SK-N-SH (cell line): ENCODE measurements at regions not wholly inside any gene's neighbourhood (a gene's known extent, or its start where the extent isn't known, plus 50 kb on each side); places are given as distances from the start of the nearest gene placed in this dataset.

ENCODE experiments used
- CTCF ChIA-PET: fragments of 300-600, 350-600 bp; formaldehyde crosslinking; extraction: SDS; loops from one replicate; lab custom pipeline; 2021; lab: Yijun Ruan, JAX
- POLR2A ChIA-PET: fragments of 350-600 bp; sonication (Branson Sonifier 250); formaldehyde crosslinking; extraction: SDS; loops from one replicate; lab custom pipeline; 2020; ENCODE audit warnings: antibody characterized with exemption, inconsistent platforms; lab: Yijun Ruan, JAX
- DNase-seq: peaks from one replicate; pipeline ENCODE4 v3.0.0; 2012
- H2AFZ ChIP-seq: fragments of 200-600 bp; sonication (generic); 2 replicates; pipeline ENCODE4 v1.8.1; 2016; ENCODE audit warnings: antibody characterized with exemption, mild to moderate bottlenecking, low read depth
- H3F3A ChIP-seq: fragments of 200-600 bp; sonication (generic); replicated peaks from 2 replicates; pipeline ENCODE3; 2016; ENCODE audit warnings: antibody characterized with exemption, mild to moderate bottlenecking; ENCODE audit not compliant: insufficient read depth
- H3K27ac ChIP-seq, 2 experiments: fragments of 200-500 bp in 1 of 2; fragments of 200-600 bp in 1 of 2; sonication (Bioruptor generic) in 1 of 2; sonication (generic), shearing (Covaris generic) in 1 of 2; 2 replicates each; pipeline versions ENCODE4 v1.5.1 to v1.6.1; 2014 to 2016; ENCODE audit warnings: low read depth in 2 of 2, inconsistent platforms in 1 of 2, low read length in 1 of 2, mild to moderate bottlenecking in 1 of 2, mixed read lengths in 1 of 2
- H3K27me3 ChIP-seq: fragments of 200-600 bp; sonication (generic), shearing (Covaris generic); 2 replicates; pipeline ENCODE4 v1.6.1; 2016; ENCODE audit warnings: mixed run types; ENCODE audit not compliant: insufficient read depth
- H3K36me3 ChIP-seq, 2 experiments: fragments of 200-500 bp in 1 of 2; fragments of 200-600 bp in 1 of 2; sonication (Bioruptor generic) in 1 of 2; sonication (generic) in 1 of 2; replicated peaks in 1 of 2; 2 replicates each; pipeline versions ENCODE3 to v1.5.1; 2014 to 2016; ENCODE audit warnings: low read length in 1 of 2, mild to moderate bottlenecking in 1 of 2; ENCODE audit not compliant: insufficient read depth in 2 of 2, control insufficient read depth in 1 of 2
- H3K4me1 ChIP-seq, 2 experiments: fragments of 200-500 bp in 1 of 2; fragments of 200-600 bp in 1 of 2; sonication (Bioruptor generic) in 1 of 2; sonication (generic), shearing (Covaris generic) in 1 of 2; 2 replicates each; pipeline versions ENCODE4 v1.5.1 to v1.6.1; 2014 to 2016; ENCODE audit warnings: low read depth in 1 of 2, low read length in 1 of 2, mixed run types in 1 of 2; ENCODE audit not compliant: insufficient read depth in 2 of 2, control insufficient read depth in 1 of 2
- H3K4me2 ChIP-seq: fragments of 200-600 bp; sonication (generic), shearing (Covaris generic); 2 replicates; pipeline ENCODE4 v1.6.1; 2017; ENCODE audit warnings: mixed run types
- H3K4me3 ChIP-seq, 2 experiments: fragments of 200-500 bp in 1 of 2; fragments of 200-600 bp in 1 of 2; sonication (Bioruptor generic) in 1 of 2; sonication (generic), shearing (Covaris generic) in 1 of 2; 2 replicates each; pipeline versions ENCODE4 v1.5.1 to v1.8.1; 2014 to 2016; ENCODE audit warnings: low read depth in 2 of 2, inconsistent platforms in 1 of 2, low read length in 1 of 2, mild to moderate bottlenecking in 1 of 2, mixed read lengths in 1 of 2, moderate library complexity in 1 of 2
- H3K79me2 ChIP-seq: fragments of 200-600 bp; sonication (generic); 2 replicates; pipeline ENCODE4 v1.8.1; 2017; ENCODE audit warnings: mild to moderate bottlenecking; ENCODE audit not compliant: insufficient read depth
- H3K9ac ChIP-seq: fragments of 200-600 bp; sonication (generic); 2 replicates; pipeline ENCODE4 v1.6.1; 2017; ENCODE audit warnings: mixed run types
- H3K9me2 ChIP-seq: fragments of 200-600 bp; sonication (generic); 2 replicates; pipeline ENCODE4 v1.6.1; 2017; ENCODE audit warnings: mixed run types
- H3K9me3 ChIP-seq: fragments of 200-600 bp; sonication (generic); 2 replicates; pipeline ENCODE4 v1.6.1; 2017; ENCODE audit warnings: mixed run types, mild to moderate bottlenecking, moderate library complexity
- H4K20me1 ChIP-seq: fragments of 200-600 bp; sonication (generic); 2 replicates; pipeline ENCODE4 v1.6.1; 2017; ENCODE audit warnings: mild to moderate bottlenecking, mixed run types; ENCODE audit not compliant: insufficient read depth
- EP300 ChIP-seq, 2 experiments: IDR thresholded peaks; 2 replicates each; pipeline versions ENCODE4 v1.4.0 to v1.6.1; 2012; ENCODE audit warnings: borderline replicate concordance in 1 of 2, low read depth in 1 of 2, low read length in 1 of 2
- EZH2phosphoT487 ChIP-seq: fragments of 200-600 bp; sonication (generic); IDR thresholded peaks from 2 replicates; pipeline ENCODE4 v1.6.1; 2017; ENCODE audit warnings: low read depth, mixed run types, mild to moderate bottlenecking, antibody characterized with exemption, moderate library complexity, borderline replicate concordance
- FOXM1 ChIP-seq: IDR thresholded peaks from 2 replicates; pipeline ENCODE4 v1.4.0; 2012; ENCODE audit warnings: low read depth, mild to moderate bottlenecking
- GATA2 ChIP-seq: sonication (generic); formaldehyde crosslinking; IDR thresholded peaks from 2 replicates; pipeline ENCODE4 v1.5.0; 2020; ENCODE audit warnings: mild to moderate bottlenecking, missing genetic modification reagents
- JUND ChIP-seq: IDR thresholded peaks from 2 replicates; pipeline ENCODE4 v1.4.0; 2012
- NRF1 ChIP-seq: IDR thresholded peaks from 2 replicates; pipeline ENCODE4 v1.6.1; 2012; ENCODE audit warnings: low read depth, mild to moderate bottlenecking, low read length
- POLR2AphosphoS5 ChIP-seq: IDR thresholded peaks from 2 replicates; pipeline ENCODE4 v1.6.1; 2012; ENCODE audit warnings: low read depth, low read length
- RXRA ChIP-seq: IDR thresholded peaks from 2 replicates; pipeline ENCODE4 v1.4.0; 2012; ENCODE audit warnings: low read depth, mild to moderate bottlenecking, borderline replicate concordance
- SMC3 ChIP-seq: IDR thresholded peaks from 2 replicates; pipeline ENCODE4 v1.6.1; 2012; ENCODE audit warnings: low read depth, low read length, improper control_type of control experiment
- TCF12 ChIP-seq: IDR thresholded peaks from 2 replicates; pipeline ENCODE4 v1.4.0; 2012
- TEAD4 ChIP-seq: IDR thresholded peaks from 2 replicates; pipeline ENCODE4 v1.4.0; 2012; ENCODE audit warnings: mild to moderate bottlenecking, borderline replicate concordance; ENCODE audit not compliant: insufficient read depth
- YY1 ChIP-seq: IDR thresholded peaks from 2 replicates; pipeline ENCODE4 v1.4.0; 2012; ENCODE audit warnings: low read depth, mild to moderate bottlenecking
- WGBS: methylation state at CpG from one replicate; pipeline ENCODE4 v1.1.6; 2017; ENCODE audit warnings: low lambda C conversion rate; 5-methylcytosine and 5-hydroxymethylcytosine counted together
- TF ChIP-seq, protein P1 (sequence below): IDR thresholded peaks from 2 replicates; pipeline ENCODE4 v1.4.0; 2012; ENCODE audit warnings: low read depth, borderline replicate concordance
- TF ChIP-seq, protein P2 (sequence below): fragments of 200-600 bp; sonication (generic); IDR thresholded peaks from 2 replicates; pipeline ENCODE4 v1.6.1; 2017; ENCODE audit warnings: antibody characterized with exemption, mild to moderate bottlenecking, moderate library complexity
- TF ChIP-seq, protein P3 (sequence below): IDR thresholded peaks from 2 replicates; pipeline ENCODE4 v1.4.0; 2012; ENCODE audit warnings: low read depth, borderline replicate concordance
- TF ChIP-seq, protein P4 (sequence below): IDR thresholded peaks from 2 replicates; pipeline ENCODE4; 2012
- TF ChIP-seq, protein P5 (sequence below): fragments of 150-350 bp; IDR thresholded peaks from 2 replicates; pipeline ENCODE4 v1.6.1; 2016; ENCODE audit warnings: mild to moderate bottlenecking, low read depth, low read length

DNA sequence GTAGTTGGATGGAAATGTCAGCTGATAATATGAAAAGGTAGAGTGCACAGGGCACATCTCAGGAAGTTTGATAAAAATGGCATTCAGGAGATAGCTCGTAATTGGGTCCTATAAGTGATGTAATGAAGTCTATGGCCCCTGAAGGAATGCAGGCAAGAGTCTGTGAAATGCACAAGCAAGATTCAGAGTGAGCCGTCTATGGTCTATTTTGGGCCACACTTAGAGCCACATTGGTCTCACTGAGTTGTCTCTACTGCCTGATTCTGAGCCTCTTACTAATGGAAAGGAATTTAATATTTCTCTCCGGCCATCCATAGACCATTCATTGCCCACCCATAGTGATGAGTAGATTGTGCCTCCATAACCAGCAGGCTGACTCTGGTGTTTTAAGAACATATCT is 111.3 kb upstream of the KCNN2 start:
- Histone ChIP-seq H3K4me2 (no peak overlapping the region), H3K27me3 (no peaks in the 10 kb centered on the region), H3K9ac (no peak overlapping the region), H2AFZ (no peak overlapping the region), H3K4me1 (no peaks in the 10 kb centered on the region), H3F3A (no peaks in the 10 kb centered on the region), H4K20me1 (no peaks in the 10 kb centered on the region), H3K9me3 (no peaks in the 10 kb centered on the region), H3K79me2 (no peaks in the 10 kb centered on the region), H3K9me2 (no peaks in the 10 kb centered on the region), H3K4me3 (no peak overlapping the region), H3K36me3 (no peaks in the 10 kb centered on the region), H3K27ac (peak overlapping the region in 1 of 2 experiments; percentile 61; a peak in 1 of 4 replicates)
- ChIA-PET CTCF (interaction anchor here (1.1 kb wide), 1 partner anchor 13 kb away, joined by 3 read pairs; no protein-coding TSS in a partner anchor), POLR2A (no interaction called here)
- DNase-seq, result no peak
- TF ChIP-seq TCF12, result no peak
- TF ChIP-seq GATA2, result no peak
- TF ChIP-seq TEAD4, result no peak
- TF ChIP-seq, protein P1, sequence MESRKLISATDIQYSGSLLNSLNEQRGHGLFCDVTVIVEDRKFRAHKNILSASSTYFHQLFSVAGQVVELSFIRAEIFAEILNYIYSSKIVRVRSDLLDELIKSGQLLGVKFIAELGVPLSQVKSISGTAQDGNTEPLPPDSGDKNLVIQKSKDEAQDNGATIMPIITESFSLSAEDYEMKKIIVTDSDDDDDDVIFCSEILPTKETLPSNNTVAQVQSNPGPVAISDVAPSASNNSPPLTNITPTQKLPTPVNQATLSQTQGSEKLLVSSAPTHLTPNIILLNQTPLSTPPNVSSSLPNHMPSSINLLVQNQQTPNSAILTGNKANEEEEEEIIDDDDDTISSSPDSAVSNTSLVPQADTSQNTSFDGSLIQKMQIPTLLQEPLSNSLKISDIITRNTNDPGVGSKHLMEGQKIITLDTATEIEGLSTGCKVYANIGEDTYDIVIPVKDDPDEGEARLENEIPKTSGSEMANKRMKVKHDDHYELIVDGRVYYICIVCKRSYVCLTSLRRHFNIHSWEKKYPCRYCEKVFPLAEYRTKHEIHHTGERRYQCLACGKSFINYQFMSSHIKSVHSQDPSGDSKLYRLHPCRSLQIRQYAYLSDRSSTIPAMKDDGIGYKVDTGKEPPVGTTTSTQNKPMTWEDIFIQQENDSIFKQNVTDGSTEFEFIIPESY, result no peak
- no peak for TF ChIP-seq RXRA
- TF ChIP-seq SMC3, result no peak
- TF ChIP-seq FOXM1, result no peak
- TF ChIP-seq NRF1, result no peak
- TF ChIP-seq, protein P2, sequence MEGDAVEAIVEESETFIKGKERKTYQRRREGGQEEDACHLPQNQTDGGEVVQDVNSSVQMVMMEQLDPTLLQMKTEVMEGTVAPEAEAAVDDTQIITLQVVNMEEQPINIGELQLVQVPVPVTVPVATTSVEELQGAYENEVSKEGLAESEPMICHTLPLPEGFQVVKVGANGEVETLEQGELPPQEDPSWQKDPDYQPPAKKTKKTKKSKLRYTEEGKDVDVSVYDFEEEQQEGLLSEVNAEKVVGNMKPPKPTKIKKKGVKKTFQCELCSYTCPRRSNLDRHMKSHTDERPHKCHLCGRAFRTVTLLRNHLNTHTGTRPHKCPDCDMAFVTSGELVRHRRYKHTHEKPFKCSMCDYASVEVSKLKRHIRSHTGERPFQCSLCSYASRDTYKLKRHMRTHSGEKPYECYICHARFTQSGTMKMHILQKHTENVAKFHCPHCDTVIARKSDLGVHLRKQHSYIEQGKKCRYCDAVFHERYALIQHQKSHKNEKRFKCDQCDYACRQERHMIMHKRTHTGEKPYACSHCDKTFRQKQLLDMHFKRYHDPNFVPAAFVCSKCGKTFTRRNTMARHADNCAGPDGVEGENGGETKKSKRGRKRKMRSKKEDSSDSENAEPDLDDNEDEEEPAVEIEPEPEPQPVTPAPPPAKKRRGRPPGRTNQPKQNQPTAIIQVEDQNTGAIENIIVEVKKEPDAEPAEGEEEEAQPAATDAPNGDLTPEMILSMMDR, result no peak
- TF ChIP-seq, protein P3, sequence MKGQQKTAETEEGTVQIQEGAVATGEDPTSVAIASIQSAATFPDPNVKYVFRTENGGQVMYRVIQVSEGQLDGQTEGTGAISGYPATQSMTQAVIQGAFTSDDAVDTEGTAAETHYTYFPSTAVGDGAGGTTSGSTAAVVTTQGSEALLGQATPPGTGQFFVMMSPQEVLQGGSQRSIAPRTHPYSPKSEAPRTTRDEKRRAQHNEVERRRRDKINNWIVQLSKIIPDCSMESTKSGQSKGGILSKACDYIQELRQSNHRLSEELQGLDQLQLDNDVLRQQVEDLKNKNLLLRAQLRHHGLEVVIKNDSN, result no peak
- 19% methylated on average over 3 of the region's 3 CpGs for WGBS

DNA sequence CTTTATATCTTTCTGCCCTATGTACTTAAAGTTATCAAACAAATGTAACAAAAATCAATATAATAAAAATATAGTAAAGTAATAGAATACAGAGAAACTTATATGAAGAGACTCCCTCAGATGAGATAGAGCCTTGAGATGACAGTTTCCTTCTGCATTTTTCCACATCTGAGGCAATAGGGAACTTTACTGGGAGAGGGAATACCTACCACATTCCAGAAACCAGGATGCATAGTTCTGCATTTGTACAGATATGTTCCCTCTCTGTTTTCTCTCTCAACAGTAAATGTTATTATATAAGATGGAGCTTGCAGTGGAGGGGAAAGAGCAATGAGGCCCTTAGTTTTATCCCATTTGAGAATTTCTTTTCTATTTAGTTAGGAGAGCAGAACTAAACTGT is 109.6 kb upstream of the KCNN2 start:
- H3K4me1 ChIP-seq, result no peaks in the 10 kb centered on the region
- H3K9me3 ChIP-seq, result no peaks in the 10 kb centered on the region
- H3K9me2 ChIP-seq, result no peaks in the 10 kb centered on the region
- H3K9ac ChIP-seq, result no peak overlapping the region
- H3K4me2 ChIP-seq, result no peak overlapping the region
- POLR2A ChIA-PET, result no interaction called here
- no peak for DNase-seq
- H3K4me3 ChIP-seq, result no peak overlapping the region
- H4K20me1 ChIP-seq, result no peaks in the 10 kb centered on the region
- no peak overlapping the region for H2AFZ ChIP-seq
- H3K36me3 ChIP-seq, result no peaks in the 10 kb centered on the region
- H3K27me3 ChIP-seq, result no peaks in the 10 kb centered on the region
- CTCF ChIA-PET, result interaction anchor here (0.6 to 0.7 kb wide), 2 partner anchors 11 to 208 kb away, joined by 3 read pairs; no protein-coding TSS in a partner anchor
- TF ChIP-seq YY1 (no peak), TEAD4 (no peak), SMC3 (no peak), POLR2AphosphoS5 (no peak), EP300 (IDR thresholded peaks at IDR 0.05; ENCODE audit: borderline replicate concordance in 1 of 2, low read depth in 1 of 2, low read length in 1 of 2) (no peak), JUND (no peak), EZH2phosphoT487 (no peak)
- TF ChIP-seq, protein P4, sequence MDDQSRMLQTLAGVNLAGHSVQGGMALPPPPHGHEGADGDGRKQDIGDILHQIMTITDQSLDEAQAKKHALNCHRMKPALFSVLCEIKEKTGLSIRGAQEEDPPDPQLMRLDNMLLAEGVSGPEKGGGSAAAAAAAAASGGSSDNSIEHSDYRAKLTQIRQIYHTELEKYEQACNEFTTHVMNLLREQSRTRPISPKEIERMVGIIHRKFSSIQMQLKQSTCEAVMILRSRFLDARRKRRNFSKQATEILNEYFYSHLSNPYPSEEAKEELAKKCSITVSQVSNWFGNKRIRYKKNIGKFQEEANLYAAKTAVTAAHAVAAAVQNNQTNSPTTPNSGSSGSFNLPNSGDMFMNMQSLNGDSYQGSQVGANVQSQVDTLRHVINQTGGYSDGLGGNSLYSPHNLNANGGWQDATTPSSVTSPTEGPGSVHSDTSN, result no peak
- TF ChIP-seq, protein P5, sequence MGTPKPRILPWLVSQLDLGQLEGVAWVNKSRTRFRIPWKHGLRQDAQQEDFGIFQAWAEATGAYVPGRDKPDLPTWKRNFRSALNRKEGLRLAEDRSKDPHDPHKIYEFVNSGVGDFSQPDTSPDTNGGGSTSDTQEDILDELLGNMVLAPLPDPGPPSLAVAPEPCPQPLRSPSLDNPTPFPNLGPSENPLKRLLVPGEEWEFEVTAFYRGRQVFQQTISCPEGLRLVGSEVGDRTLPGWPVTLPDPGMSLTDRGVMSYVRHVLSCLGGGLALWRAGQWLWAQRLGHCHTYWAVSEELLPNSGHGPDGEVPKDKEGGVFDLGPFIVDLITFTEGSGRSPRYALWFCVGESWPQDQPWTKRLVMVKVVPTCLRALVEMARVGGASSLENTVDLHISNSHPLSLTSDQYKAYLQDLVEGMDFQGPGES, result no peak
- no peaks in the 10 kb centered on the region for H3K79me2 ChIP-seq
- no peak overlapping the region for H3K27ac ChIP-seq
- H3F3A ChIP-seq, result no peaks in the 10 kb centered on the region
